ENCODE measurements at regions not wholly inside any gene's neighbourhood (a gene's known extent, or its start where the extent isn't known, plus 50 kb on each side); places are given as distances from the start of the nearest gene placed in this dataset.

DNA sequence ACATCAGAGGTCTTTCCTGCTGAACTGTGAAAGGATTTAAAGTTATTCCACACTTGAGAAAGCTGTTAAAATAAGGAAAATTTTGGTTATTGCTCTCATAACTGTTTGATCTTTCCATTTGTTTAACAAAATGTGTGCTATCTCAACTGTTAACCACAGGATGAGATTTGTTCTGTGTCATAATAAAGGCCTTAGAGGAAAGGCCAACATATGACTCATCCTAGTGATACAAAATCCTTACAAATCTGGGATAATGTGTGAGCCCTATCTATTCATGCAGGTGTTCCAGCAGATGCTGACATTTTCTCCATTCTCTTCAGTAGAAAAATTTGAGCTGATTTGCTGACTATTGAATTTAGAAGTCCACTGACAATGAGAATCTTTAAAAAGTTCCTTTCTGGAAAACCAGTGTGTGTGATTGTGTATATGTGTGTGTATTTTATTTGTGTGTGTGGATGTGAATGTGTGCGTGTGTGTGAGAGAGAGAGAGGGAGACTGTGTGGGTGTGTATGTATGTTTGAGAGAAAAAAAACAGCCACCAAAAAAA, 1111.9 kb upstream of the GYPC start:
- Mint-ChIP-seq H3K9me3 (no peaks in the 10 kb centered on the region), H3K27me3 (no peaks in the 10 kb centered on the region), H3K27ac (no peak overlapping the region), H3K36me3 (ENCODE audit: low read depth) (no peaks in the 10 kb centered on the region), H3K4me1 (no peaks in the 10 kb centered on the region), H3K4me3 (no peak overlapping the region)
- CTCF ChIA-PET: no interaction called here
- POLR2A ChIA-PET: no interaction called here
- DNase-seq: no peak

DNA sequence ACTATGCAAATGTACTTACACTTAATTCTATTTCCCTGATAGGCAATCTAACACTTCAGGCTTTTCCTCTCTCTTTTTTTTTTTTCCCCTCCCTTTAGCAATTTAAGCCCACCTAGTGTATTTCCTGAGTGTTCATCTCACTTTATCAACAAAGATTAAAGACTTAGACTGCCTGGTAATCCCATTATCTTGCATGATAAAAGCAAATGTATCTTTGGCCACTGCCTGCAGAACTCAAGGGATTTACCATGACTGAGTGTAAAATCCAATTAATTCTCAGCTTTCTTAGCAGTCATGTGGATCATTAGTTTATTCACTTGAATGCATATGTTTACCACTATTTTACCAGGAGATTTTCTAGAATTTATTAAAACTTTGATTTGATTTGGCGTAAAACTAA, 1102.2 kb upstream of the GYPC start:
- CTCF ChIA-PET: no interaction called here
- H3K27ac Mint-ChIP-seq: no peak overlapping the region
- POLR2A ChIA-PET: no interaction called here
- no peaks in the 10 kb centered on the region for H3K27me3 Mint-ChIP-seq
- no peaks in the 10 kb centered on the region for H3K36me3 Mint-ChIP-seq (ENCODE audit: low read depth)
- no peaks in the 10 kb centered on the region for H3K4me1 Mint-ChIP-seq
- peaks cover 6% of the 10 kb centered on the region for H3K9me3 Mint-ChIP-seq
- no peak overlapping the region for H3K4me3 Mint-ChIP-seq
- no peak for DNase-seq

DNA sequence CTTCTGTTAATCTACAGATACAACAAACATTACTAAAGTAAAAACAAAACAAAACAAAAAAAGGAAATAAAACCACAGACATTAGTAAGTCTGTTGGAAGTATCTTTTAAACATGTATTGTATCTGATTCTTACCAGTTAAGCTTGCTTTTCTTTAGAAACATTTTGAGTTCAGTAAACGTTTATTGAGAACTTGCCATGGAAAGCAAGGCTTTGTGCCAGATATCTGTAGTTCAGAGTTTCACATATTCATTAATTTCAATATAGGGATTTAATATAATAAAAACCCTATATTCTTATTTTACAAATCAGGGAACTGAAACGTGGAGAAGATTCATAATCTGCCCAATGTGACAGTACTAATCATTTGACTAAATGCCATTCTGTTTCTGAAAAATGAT, 1101.0 kb upstream of the GYPC start:
- Mint-ChIP-seq H3K4me1 (no peaks in the 10 kb centered on the region), H3K27ac (no peak overlapping the region), H3K27me3 (no peaks in the 10 kb centered on the region), H3K9me3 (peaks cover 6% of the 10 kb centered on the region), H3K4me3 (no peak overlapping the region), H3K36me3 (ENCODE audit: low read depth) (no peaks in the 10 kb centered on the region)
- ChIA-PET CTCF (no interaction called here), POLR2A (no interaction called here)
- DNase-seq: no peak

DNA sequence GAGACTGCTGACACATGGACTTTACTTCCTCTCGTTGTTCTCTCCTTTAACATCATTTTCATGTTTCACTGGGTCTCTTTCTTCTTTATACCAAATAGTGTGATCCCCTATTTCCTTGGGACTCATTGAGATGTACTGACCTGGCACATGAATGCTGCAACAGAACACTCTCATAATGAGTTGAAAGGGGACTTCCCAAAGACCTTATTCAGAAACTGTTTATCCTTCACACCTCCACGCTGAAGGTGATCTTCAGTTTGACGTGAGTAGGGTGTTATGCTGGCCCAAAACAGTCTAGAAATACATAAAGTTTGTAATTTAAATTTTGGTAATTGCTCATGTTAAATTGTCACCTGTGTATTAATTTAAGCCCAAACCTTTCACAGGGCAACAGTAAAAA, 1096.8 kb upstream of the GYPC start:
- H3K9me3 Mint-ChIP-seq: peaks cover 6% of the 10 kb centered on the region
- no peak overlapping the region for H3K27ac Mint-ChIP-seq
- CTCF ChIA-PET: no interaction called here
- H3K4me3 Mint-ChIP-seq: no peak overlapping the region
- no peaks in the 10 kb centered on the region for H3K27me3 Mint-ChIP-seq
- POLR2A ChIA-PET: no interaction called here
- no peak for DNase-seq
- no peaks in the 10 kb centered on the region for H3K4me1 Mint-ChIP-seq
- no peaks in the 10 kb centered on the region for H3K36me3 Mint-ChIP-seq (ENCODE audit: low read depth)

DNA sequence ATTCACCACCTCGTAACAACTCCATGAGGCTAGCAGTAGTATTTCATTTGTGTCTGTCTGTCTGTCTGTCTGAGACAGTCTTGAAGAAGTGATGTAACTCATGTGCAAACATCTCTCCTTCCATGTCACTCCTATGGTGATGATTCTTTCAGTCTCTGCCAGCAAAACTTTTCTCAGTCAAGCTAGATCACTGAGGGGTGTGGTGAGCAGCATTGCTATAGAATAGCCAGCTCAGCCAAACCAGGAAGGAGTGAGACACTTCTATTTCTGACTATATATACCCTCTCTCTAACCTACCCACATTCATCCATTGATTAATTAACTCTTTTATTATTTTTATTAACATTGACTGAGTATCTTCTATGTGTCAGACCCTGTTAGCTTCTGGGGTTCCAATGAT, 1095.1 kb upstream of the GYPC start:
- Mint-ChIP-seq H3K27ac (no peak overlapping the region), H3K9me3 (peaks cover 7% of the 10 kb centered on the region), H3K4me3 (no peak overlapping the region), H3K27me3 (no peaks in the 10 kb centered on the region), H3K4me1 (no peaks in the 10 kb centered on the region), H3K36me3 (ENCODE audit: low read depth) (no peaks in the 10 kb centered on the region)
- CTCF ChIA-PET: no interaction called here
- POLR2A ChIA-PET: no interaction called here
- no peak for DNase-seq

DNA sequence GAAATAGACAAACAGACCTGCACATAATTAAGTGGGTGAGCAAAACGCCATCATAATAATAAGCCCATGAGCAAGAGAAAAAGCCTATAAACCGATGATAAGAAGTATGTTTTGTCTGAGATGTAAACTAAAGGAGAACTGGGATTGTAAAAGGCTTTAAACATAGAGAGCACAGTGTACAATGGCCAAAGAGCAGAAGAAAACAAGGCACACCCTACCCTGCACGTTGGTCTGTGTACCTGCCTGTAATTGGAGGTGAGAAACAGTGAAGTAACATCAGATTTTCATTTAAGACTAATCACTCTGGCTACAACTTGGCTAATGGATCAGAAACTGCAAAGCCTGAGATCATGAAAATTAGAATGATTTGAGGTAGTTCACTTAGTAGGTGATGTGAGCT, 1094.7 kb upstream of the GYPC start:
- POLR2A ChIA-PET: no interaction called here

DNA sequence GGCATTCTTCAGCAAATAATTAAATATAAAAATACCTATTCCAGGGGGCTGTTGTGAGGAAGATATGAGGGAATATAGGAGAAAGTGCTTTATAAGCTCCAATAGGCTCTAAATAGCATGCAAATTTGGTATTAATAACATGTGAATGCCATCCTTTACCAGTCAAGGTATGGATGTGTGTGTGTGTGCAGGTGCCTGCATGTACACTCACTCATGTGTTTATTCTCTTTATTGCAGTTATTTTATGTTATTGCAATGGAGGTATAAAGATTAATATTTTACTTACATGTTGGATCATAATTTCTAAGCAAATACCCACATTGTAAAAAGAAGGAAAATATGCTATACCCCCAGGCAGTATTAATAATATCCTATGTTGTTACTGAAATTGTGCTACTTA, 1093.0 kb upstream of the GYPC start:
- H3K4me1 Mint-ChIP-seq: no peaks in the 10 kb centered on the region
- CTCF ChIA-PET: no interaction called here
- POLR2A ChIA-PET: no interaction called here

More for the DNA sequence above, 1094.7 kb upstream of the GYPC start:
- Mint-ChIP-seq H3K36me3 (ENCODE audit: low read depth) (no peaks in the 10 kb centered on the region), H3K27me3 (no peaks in the 10 kb centered on the region), H3K27ac (no peak overlapping the region), H3K4me1 (no peaks in the 10 kb centered on the region), H3K4me3 (no peak overlapping the region), H3K9me3 (peaks cover 6% of the 10 kb centered on the region)
- DNase-seq: no peak
- CTCF ChIA-PET: no interaction called here

DNA sequence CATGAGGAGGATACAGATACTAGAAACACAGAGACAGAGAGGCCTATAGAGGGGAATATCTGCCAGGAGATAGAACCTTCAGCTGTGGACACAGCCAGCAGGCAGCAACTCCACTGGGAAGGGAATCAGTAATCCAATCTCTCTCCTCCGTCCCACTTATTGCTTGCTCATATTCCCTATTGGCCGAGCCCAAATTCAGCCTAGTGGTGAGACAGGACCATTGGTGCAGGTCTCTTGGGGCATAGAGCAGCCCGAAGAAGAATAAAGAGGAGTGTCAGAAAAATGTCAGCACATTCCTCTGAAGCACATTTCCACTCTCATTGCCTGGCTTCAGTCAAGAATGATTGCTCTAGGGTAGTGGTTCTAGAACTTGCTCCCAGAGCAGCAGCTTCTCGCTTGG, 1091.5 kb upstream of the GYPC start:
- no peaks in the 10 kb centered on the region for H3K4me1 Mint-ChIP-seq

More for the DNA sequence above, 1093.0 kb upstream of the GYPC start:
- H3K4me3 Mint-ChIP-seq: no peak overlapping the region
- no peaks in the 10 kb centered on the region for H3K36me3 Mint-ChIP-seq (ENCODE audit: low read depth)
- no peak for DNase-seq
- no peak overlapping the region for H3K27ac Mint-ChIP-seq
- peaks cover 4% of the 10 kb centered on the region for H3K9me3 Mint-ChIP-seq
- H3K27me3 Mint-ChIP-seq: no peaks in the 10 kb centered on the region

DNA sequence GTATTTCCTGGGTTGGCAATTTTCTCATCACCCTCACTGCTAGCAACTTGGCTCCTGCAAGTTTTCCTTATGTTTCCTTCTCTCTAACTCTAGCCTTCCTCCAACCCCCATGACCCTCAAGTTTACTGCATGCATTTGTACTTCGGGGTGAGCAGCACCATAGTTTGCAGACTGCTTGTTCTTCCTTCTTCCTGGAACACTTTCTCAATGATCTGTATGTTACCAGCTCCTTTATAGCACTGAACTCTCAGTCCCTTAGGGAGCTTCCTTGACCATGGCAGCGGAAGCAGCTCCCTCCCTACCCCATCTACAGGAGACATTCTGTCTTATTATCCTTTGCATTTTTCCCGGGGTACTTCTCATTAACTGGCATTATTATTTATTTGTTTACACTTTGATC, 1089.5 kb upstream of the GYPC start:
- ChIA-PET CTCF (no interaction called here), POLR2A (no interaction called here)
- Mint-ChIP-seq H3K4me1 (no peaks in the 10 kb centered on the region), H3K9me3 (peaks cover 2% of the 10 kb centered on the region), H3K27me3 (no peaks in the 10 kb centered on the region), H3K27ac (no peak overlapping the region), H3K36me3 (ENCODE audit: low read depth) (no peaks in the 10 kb centered on the region), H3K4me3 (no peak overlapping the region)
- no peak for DNase-seq

More for the DNA sequence above, 1091.5 kb upstream of the GYPC start:
- H3K27me3 Mint-ChIP-seq: no peaks in the 10 kb centered on the region
- H3K36me3 Mint-ChIP-seq (ENCODE audit: low read depth): no peaks in the 10 kb centered on the region
- CTCF ChIA-PET: no interaction called here
- peaks cover 2% of the 10 kb centered on the region for H3K9me3 Mint-ChIP-seq
- no peak overlapping the region for H3K27ac Mint-ChIP-seq
- no peak overlapping the region for H3K4me3 Mint-ChIP-seq
- DNase-seq: no peak
- POLR2A ChIA-PET: no interaction called here

DNA sequence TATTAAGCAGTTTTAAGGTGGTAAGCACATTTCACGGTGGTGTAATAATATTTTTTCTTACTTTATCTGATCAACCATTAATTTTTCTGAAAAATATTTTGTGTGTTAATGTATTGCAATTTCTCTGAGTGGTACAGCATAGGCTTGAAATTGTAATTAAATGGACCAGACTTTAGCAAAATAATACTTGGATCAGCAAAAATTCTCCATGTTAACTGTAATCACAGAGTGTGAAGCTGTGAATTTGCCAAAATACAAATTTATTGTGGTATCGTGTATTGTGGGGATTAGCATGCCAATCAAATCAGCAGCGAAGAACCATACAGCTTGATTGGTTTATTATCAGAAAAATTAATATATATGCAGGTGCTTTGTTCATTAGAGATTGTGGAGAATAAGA, 1088.9 kb upstream of the GYPC start:
- Mint-ChIP-seq H3K9me3 (peaks cover 2% of the 10 kb centered on the region), H3K4me3 (no peak overlapping the region)

DNA sequence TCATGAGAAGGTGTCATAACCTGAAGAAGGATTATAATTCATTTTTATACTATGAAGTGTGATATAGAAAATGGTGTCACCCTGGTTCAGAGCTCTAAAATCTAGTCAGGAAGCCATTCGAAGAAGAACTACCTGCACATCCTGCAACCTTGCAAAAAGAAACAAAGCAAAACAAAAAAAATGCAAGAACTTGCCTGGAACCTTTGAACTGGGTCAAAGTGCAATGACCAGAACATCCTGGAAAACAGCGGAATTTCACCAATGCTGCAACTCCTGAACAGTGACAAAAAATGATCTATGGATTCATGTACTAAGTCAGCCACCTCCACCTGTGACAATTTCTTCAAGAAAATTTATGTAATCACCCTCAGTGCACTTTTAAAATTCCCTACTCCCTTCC, 1083.3 kb upstream of the GYPC start:
- Mint-ChIP-seq H3K9me3 (no peaks in the 10 kb centered on the region), H3K27me3 (no peaks in the 10 kb centered on the region), H3K4me1 (no peaks in the 10 kb centered on the region), H3K27ac (no peak overlapping the region), H3K4me3 (no peak overlapping the region), H3K36me3 (ENCODE audit: low read depth) (no peaks in the 10 kb centered on the region)
- ChIA-PET CTCF (no interaction called here), POLR2A (no interaction called here)
- DNase-seq: no peak

More for the DNA sequence above, 1088.9 kb upstream of the GYPC start:
- no peak for DNase-seq
- CTCF ChIA-PET: no interaction called here
- H3K27ac Mint-ChIP-seq: no peak overlapping the region
- no peaks in the 10 kb centered on the region for H3K27me3 Mint-ChIP-seq
- POLR2A ChIA-PET: no interaction called here
- H3K4me1 Mint-ChIP-seq: no peaks in the 10 kb centered on the region
- no peaks in the 10 kb centered on the region for H3K36me3 Mint-ChIP-seq (ENCODE audit: low read depth)

DNA sequence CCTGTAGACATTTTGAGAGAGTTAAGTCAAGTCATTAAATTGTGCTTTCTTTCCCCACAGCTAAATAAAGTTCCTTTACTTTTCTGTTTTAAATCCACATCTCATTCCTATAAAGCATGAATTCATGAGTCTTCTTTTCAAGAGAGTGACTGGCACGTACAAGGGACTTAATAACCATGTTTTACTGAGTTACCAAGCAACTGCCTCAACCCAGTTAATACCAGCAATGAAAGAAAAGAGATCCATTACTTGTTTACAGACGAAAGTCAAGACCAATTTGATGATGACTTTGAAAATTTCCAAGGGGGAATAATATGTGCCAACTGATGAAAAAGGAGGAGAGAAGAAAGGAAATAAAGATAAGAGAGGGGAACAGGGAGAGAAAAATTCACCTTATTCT, 1082.5 kb upstream of the GYPC start:
- ChIA-PET POLR2A (no interaction called here), CTCF (no interaction called here)
- H3K9me3 Mint-ChIP-seq: no peaks in the 10 kb centered on the region
- no peak overlapping the region for H3K4me3 Mint-ChIP-seq
- H3K27me3 Mint-ChIP-seq: no peaks in the 10 kb centered on the region
- no peak overlapping the region for H3K27ac Mint-ChIP-seq
- no peak for DNase-seq
- no peaks in the 10 kb centered on the region for H3K4me1 Mint-ChIP-seq
- H3K36me3 Mint-ChIP-seq (ENCODE audit: low read depth): no peaks in the 10 kb centered on the region

DNA sequence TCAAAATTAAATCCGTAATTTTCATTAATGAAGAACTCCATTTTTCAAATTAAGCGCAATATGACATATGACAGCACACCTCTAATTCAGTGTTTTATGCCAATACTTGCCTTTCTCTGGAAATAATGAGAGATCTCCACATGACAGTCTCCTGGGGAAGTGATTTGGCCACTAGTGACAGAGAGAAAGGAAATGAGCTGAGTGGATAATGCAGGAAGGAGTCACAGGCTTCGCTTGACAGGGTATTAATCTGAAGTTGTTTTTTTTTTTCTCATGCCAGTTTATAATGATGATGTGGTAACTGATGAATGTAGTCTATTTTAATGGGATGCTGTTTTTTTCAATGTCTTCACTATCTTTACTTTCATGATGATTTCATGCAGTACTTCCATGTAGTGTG, 1079.4 kb upstream of the GYPC start:
- H3K36me3 Mint-ChIP-seq (ENCODE audit: low read depth): no peaks in the 10 kb centered on the region
- ChIA-PET POLR2A (no interaction called here), CTCF (no interaction called here)
- no peaks in the 10 kb centered on the region for H3K4me1 Mint-ChIP-seq
- DNase-seq: no peak
- no peaks in the 10 kb centered on the region for H3K27me3 Mint-ChIP-seq
- H3K27ac Mint-ChIP-seq: no peak overlapping the region
- H3K9me3 Mint-ChIP-seq: no peaks in the 10 kb centered on the region
- no peak overlapping the region for H3K4me3 Mint-ChIP-seq

DNA sequence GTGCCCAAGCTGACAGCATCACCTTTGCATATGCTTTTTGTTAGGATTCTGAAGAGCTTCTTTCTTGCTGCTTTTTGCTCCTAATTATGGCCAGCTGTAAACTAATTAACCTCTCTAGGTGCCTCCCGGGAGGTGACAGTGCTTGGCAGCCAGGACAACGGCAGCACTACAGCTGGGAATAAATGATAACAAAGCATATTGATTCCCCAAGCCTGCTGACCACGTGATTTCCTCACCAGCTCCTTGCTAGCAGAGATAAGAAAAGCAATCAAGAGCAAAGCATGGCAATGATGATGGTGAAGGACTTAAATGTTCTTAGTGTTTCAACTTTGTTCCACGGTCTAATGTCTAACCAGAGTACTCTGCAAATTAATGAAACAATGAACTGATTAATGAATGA, 1074.4 kb upstream of the GYPC start:
- ChIA-PET POLR2A (no interaction called here), CTCF (no interaction called here)
- H3K27ac Mint-ChIP-seq: no peak overlapping the region
- no peaks in the 10 kb centered on the region for H3K36me3 Mint-ChIP-seq (ENCODE audit: low read depth)
- H3K4me3 Mint-ChIP-seq: no peak overlapping the region
- H3K4me1 Mint-ChIP-seq: no peaks in the 10 kb centered on the region
- H3K9me3 Mint-ChIP-seq: no peaks in the 10 kb centered on the region
- no peaks in the 10 kb centered on the region for H3K27me3 Mint-ChIP-seq
- DNase-seq: no peak

DNA sequence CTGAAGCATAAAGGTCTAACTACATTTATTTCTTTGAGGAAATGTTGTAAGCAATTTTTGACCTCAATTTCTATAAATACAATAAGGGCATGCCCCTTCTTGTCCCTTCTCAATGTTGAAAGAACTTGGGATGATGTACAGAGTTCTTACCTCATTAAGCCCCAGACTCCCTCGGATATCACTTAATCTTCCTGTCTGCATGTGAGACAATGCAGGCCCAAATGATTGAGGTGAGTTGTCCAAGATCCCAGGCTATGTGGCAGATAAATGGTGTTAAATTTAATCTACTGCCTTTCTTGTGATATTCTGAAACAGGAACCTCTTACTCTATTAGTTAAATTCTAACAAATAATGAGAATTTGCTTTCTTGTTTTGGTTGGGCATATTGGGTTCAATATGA, 1073.4 kb upstream of the GYPC start:
- no peak for DNase-seq
- no peaks in the 10 kb centered on the region for H3K27me3 Mint-ChIP-seq
- no peak overlapping the region for H3K27ac Mint-ChIP-seq
- H3K9me3 Mint-ChIP-seq: no peaks in the 10 kb centered on the region
- POLR2A ChIA-PET: no interaction called here
- no peaks in the 10 kb centered on the region for H3K4me1 Mint-ChIP-seq
- no peaks in the 10 kb centered on the region for H3K36me3 Mint-ChIP-seq (ENCODE audit: low read depth)
- H3K4me3 Mint-ChIP-seq: no peak overlapping the region
- CTCF ChIA-PET: no interaction called here
